WTC11 (cell line): ENCODE measurements at regions not wholly inside any gene's neighbourhood (a gene's known extent, or its start where the extent isn't known, plus 50 kb on each side); places are given as distances from the start of the nearest gene placed in this dataset.

Experiments
- ATAC-seq: fragments of 200-7000 bp; cut with Tn5 transposase; 2 replicates; pipeline ENCODE4 v1.10.0; 2021; ENCODE audit warnings: mild to moderate bottlenecking, moderate library complexity
- CTCF ChIA-PET: fragments of 300-600 bp; sonication (Branson Sonifier 250); formaldehyde crosslinking; loops from one replicate; lab custom pipeline; 2021; ENCODE audit warnings: antibody characterized with exemption; lab: Charles Lee
- POLR2A ChIA-PET: fragments of 350-600 bp; sonication (Branson Sonifier 250); formaldehyde crosslinking; loops from one replicate; lab custom pipeline; 2021; ENCODE audit warnings: antibody characterized with exemption; lab: Charles Lee
- DNase-seq: peaks from one replicate; pipeline ENCODE4 v3.0.0; 2021; ENCODE audit warnings: low spot score
- H3K27ac Mint-ChIP-seq: 2 replicates; pipeline ENCODE4 v1.8.0; 2021; ENCODE audit warnings: mixed read lengths
- H3K27me3 Mint-ChIP-seq: 2 replicates; pipeline ENCODE4 v1.8.0; 2021; ENCODE audit warnings: low read depth, mild to moderate bottlenecking, moderate library complexity, mixed read lengths
- H3K36me3 Mint-ChIP-seq: 2 replicates; pipeline ENCODE4 v1.8.0; 2021; ENCODE audit warnings: mixed read lengths
- H3K4me1 Mint-ChIP-seq: 2 replicates; pipeline ENCODE4 v1.8.0; 2022; ENCODE audit warnings: mixed read lengths
- H3K4me3 Mint-ChIP-seq: 2 replicates; pipeline ENCODE4 v1.8.0; 2021; ENCODE audit warnings: mild to moderate bottlenecking, moderate library complexity, mixed read lengths
- H3K9me3 Mint-ChIP-seq: 2 replicates; pipeline ENCODE4 v1.8.0; 2021; ENCODE audit warnings: mixed read lengths
- AFF4 ChIP-seq: sonication (generic); formaldehyde crosslinking; IDR thresholded peaks from 2 replicates; pipeline ENCODE4 v1.8.1; 2023; ENCODE audit warnings: mild to moderate bottlenecking, missing genetic modification reagents, borderline replicate concordance
- AR ChIP-seq: fragments of 250-450 bp; sonication (Bioruptor Pico); IDR thresholded peaks from 2 replicates; pipeline ENCODE4 v1.9.0; 2021; ENCODE audit warnings: mild to moderate bottlenecking
- CREB1 ChIP-seq: sonication (generic); formaldehyde crosslinking; IDR thresholded peaks from 2 replicates; pipeline ENCODE4 v1.8.0; 2023; ENCODE audit warnings: mild to moderate bottlenecking, missing genetic modification reagents
- EMX1 ChIP-seq: fragments of 250-450 bp; sonication (Bioruptor Pico); IDR thresholded peaks from 2 replicates; pipeline ENCODE4 v1.8.0; 2021; ENCODE audit warnings: mild to moderate bottlenecking
- ETV6 ChIP-seq: sonication (generic); formaldehyde crosslinking; IDR thresholded peaks from 2 replicates; pipeline ENCODE4 v1.8.1; 2022; ENCODE audit warnings: mild to moderate bottlenecking, missing genetic modification reagents
- FOXK1 ChIP-seq: sonication (generic); formaldehyde crosslinking; IDR thresholded peaks from 2 replicates; pipeline ENCODE4 v1.8.0; 2022; ENCODE audit warnings: mild to moderate bottlenecking, moderate library complexity, missing genetic modification reagents
- GTF2I ChIP-seq: fragments of 250-450 bp; sonication (Bioruptor Pico); conservative IDR thresholded peaks from 2 replicates; pipeline ENCODE4 v1.4.0; 2021; ENCODE audit warnings: mild to moderate bottlenecking
- HMGA2 ChIP-seq: fragments of 250-450 bp; sonication (Bioruptor Pico); IDR thresholded peaks from 2 replicates; pipeline ENCODE4 v1.4.0; 2021; ENCODE audit warnings: mild to moderate bottlenecking, moderate library complexity
- IRF2 ChIP-seq: sonication (generic); formaldehyde crosslinking; IDR thresholded peaks from 2 replicates; pipeline ENCODE4 v1.8.0; 2022; ENCODE audit warnings: low read depth, missing genetic modification reagents, borderline replicate concordance
- NFATC4 ChIP-seq: fragments of 250-450 bp; sonication (Bioruptor Pico); IDR thresholded peaks from 2 replicates; pipeline ENCODE4 v1.9.0; 2021; ENCODE audit warnings: mild to moderate bottlenecking
- NR2C2 ChIP-seq: sonication (generic); formaldehyde crosslinking; IDR thresholded peaks from 2 replicates; pipeline ENCODE4 v1.8.0; 2022; ENCODE audit warnings: mild to moderate bottlenecking, missing genetic modification reagents
- OVOL2 ChIP-seq: fragments of 250-450 bp; sonication (Bioruptor Pico); IDR thresholded peaks from 2 replicates; pipeline ENCODE4 v1.9.0; 2021; ENCODE audit warnings: mild to moderate bottlenecking, borderline replicate concordance
- SMAD3 ChIP-seq: sonication (generic); formaldehyde crosslinking; IDR thresholded peaks from 2 replicates; pipeline ENCODE4 v1.8.0; 2022; ENCODE audit warnings: missing genetic modification reagents, mild to moderate bottlenecking, borderline replicate concordance
- SP1 ChIP-seq: sonication (generic); formaldehyde crosslinking; conservative IDR thresholded peaks from 2 replicates; pipeline ENCODE4 v1.8.1; 2022; ENCODE audit warnings: missing genetic modification reagents
- USF2 ChIP-seq: sonication (generic); formaldehyde crosslinking; IDR thresholded peaks from 2 replicates; pipeline ENCODE4 v1.8.1; 2023; ENCODE audit warnings: mild to moderate bottlenecking, missing genetic modification reagents, moderate library complexity
- ZBTB43 ChIP-seq: sonication (generic); formaldehyde crosslinking; IDR thresholded peaks from 2 replicates; pipeline ENCODE4 v1.8.1; 2023; ENCODE audit warnings: mild to moderate bottlenecking, missing genetic modification reagents
- ZNF281 ChIP-seq: sonication (generic); formaldehyde crosslinking; IDR thresholded peaks from 2 replicates; pipeline ENCODE4 v1.8.0; 2023; ENCODE audit warnings: mild to moderate bottlenecking, missing genetic modification reagents
- ZNF396 ChIP-seq: fragments of 250-450 bp; sonication (Bioruptor Pico); IDR thresholded peaks from 2 replicates; pipeline ENCODE4 v1.8.0; 2021; ENCODE audit warnings: mild to moderate bottlenecking, moderate library complexity, borderline replicate concordance
- ZNF532 ChIP-seq: fragments of 250-450 bp; sonication (Bioruptor Pico); IDR thresholded peaks from 2 replicates; pipeline ENCODE4 v1.9.0; 2021; ENCODE audit warnings: mild to moderate bottlenecking, borderline replicate concordance
- ZNF671 ChIP-seq: fragments of 250-450 bp; sonication (Bioruptor Pico); IDR thresholded peaks from 2 replicates; pipeline ENCODE4 v1.8.0; 2021; ENCODE audit warnings: mild to moderate bottlenecking

GRCh38 chr1:29628190-29628589 lies 391.9 kb downstream of the PTPRU start:
- Mint-ChIP-seq H3K27ac (no peak overlapping the region), H3K36me3 (no peaks in the 10 kb centered on the region), H3K4me3 (no peak overlapping the region), H3K9me3 (peaks cover 9% of the 10 kb centered on the region), H3K4me1 (no peaks in the 10 kb centered on the region), H3K27me3 (no peaks in the 10 kb centered on the region)
- DNase-seq (no peak), ATAC-seq (no peak)
- ChIA-PET POLR2A (no interaction called here), CTCF (no interaction called here)
- TF ChIP-seq NFATC4 (CRISPR knock-in tag), result no peak
- no peak for TF ChIP-seq GTF2I (CRISPR knock-in tag)
- no peak for TF ChIP-seq HMGA2 (CRISPR knock-in tag)
- no peak for TF ChIP-seq IRF2
- TF ChIP-seq SMAD3, result no peak
- no peak for TF ChIP-seq SP1 (CRISPR knock-in tag)
- no peak for TF ChIP-seq NR2C2 (CRISPR knock-in tag)
- TF ChIP-seq AR (CRISPR knock-in tag), result no peak
- no peak for TF ChIP-seq ETV6 (CRISPR knock-in tag)
- TF ChIP-seq AFF4, result no peak
- no peak for TF ChIP-seq EMX1 (CRISPR knock-in tag)
- no peak for TF ChIP-seq FOXK1 (CRISPR knock-in tag)
- TF ChIP-seq ZNF281, result no peak
- no peak for TF ChIP-seq ZNF671 (CRISPR knock-in tag)
- TF ChIP-seq OVOL2, result no peak
- TF ChIP-seq ZNF396 (CRISPR knock-in tag), result no peak
- no peak for TF ChIP-seq ZNF532 (CRISPR knock-in tag)
- TF ChIP-seq CREB1 (CRISPR knock-in tag), result no peak
- TF ChIP-seq USF2 (CRISPR knock-in tag), result no peak
- no peak for TF ChIP-seq ZBTB43 (CRISPR knock-in tag)
